Calu3 (cell line): ENCODE measurements at regions not wholly inside any gene's neighbourhood (a gene's known extent, or its start where the extent isn't known, plus 50 kb on each side); places are given as distances from the start of the nearest gene placed in this dataset.
A peak's percentile ranks its signal among the peaks of the same experiment; 100 is the strongest.
"Not testable (repeated sequence)": the region's sequence is repeated elsewhere in the genome, so short reads cannot be mapped to it uniquely, and the experiment has no call there.

Experiments used
- BruUV-seq: library from RNA; stranded (reverse); fragments of 400-500 nt; replicated peaks from 2 replicates; lab custom pipeline; 2021; lab: Mats Ljungman, UMichigan
- CTCF ChIA-PET: fragments of 300-600 bp; sonication (Branson Sonifier 250); formaldehyde crosslinking; loops from one replicate; lab custom pipeline; 2022; ENCODE audit warnings: antibody characterized with exemption; lab: Charles Lee
- DNase-seq: peaks from one replicate; pipeline ENCODE4 v3.0.0; 2022
- H3K27ac Mint-ChIP-seq: one replicate; pipeline ENCODE4 v1.8.0; 2022; ENCODE audit warnings: mixed read lengths; ENCODE audit not compliant: unreplicated experiment
- H3K27me3 Mint-ChIP-seq: one replicate; pipeline ENCODE4 v1.8.0; 2022; ENCODE audit warnings: mixed read lengths; ENCODE audit not compliant: unreplicated experiment
- H3K36me3 Mint-ChIP-seq: one replicate; pipeline ENCODE4 v1.8.0; 2022; ENCODE audit warnings: mild to moderate bottlenecking, moderate library complexity, mixed read lengths; ENCODE audit not compliant: insufficient read depth, unreplicated experiment
- H3K4me1 Mint-ChIP-seq: one replicate; pipeline ENCODE4 v1.8.0; 2022; ENCODE audit warnings: mild to moderate bottlenecking, low read depth, mixed read lengths; ENCODE audit not compliant: unreplicated experiment
- H3K4me3 Mint-ChIP-seq: one replicate; pipeline ENCODE4 v1.8.0; 2022; ENCODE audit warnings: mild to moderate bottlenecking, low read depth, moderate library complexity, mixed read lengths; ENCODE audit not compliant: unreplicated experiment
- H3K9me3 Mint-ChIP-seq: one replicate; pipeline ENCODE4 v1.8.0; 2022; ENCODE audit warnings: low read depth, mixed read lengths; ENCODE audit not compliant: unreplicated experiment
- intact Hi-C: fragments of 100-400 bp; cut with micrococcal nuclease; formaldehyde crosslinking; loops from one replicate; pipeline ENCODE4 v1.10.0; 2022; ENCODE audit not compliant: unreplicated experiment
- TF ChIP-seq, protein P1 (sequence below): fragments of 200-600 bp; IDR thresholded peaks from one replicate; pipeline ENCODE4 v1.8.0; 2022; ENCODE audit warnings: antibody characterized with exemption; ENCODE audit not compliant: unreplicated experiment

DNA sequence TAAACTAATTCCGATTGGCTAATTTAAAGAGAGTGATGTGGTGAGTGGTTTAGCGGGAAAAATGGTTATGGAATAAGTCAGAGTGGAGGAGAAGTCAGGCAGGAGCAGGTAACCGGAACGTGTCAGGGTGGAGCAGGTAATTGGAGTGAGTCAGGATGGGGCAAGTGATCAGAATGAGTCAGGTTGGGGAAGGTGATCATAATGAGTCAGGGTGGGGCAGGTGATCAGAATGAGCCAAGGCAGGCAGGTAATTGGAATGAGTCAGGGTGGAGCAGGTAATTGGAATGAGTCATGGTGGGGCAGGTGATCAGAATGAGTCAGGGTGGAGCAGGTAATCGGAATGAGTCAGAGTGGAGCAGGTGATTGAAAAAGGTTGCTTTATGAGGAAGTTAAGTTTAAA is 101.4 kb downstream of the TMEM167A start:
- H3K9me3 Mint-ChIP-seq, result peaks cover 26% of the 10 kb centered on the region
- H3K27ac Mint-ChIP-seq, result peak overlapping the region; percentile 96
- peak overlapping the region; percentile 6 for H3K4me3 Mint-ChIP-seq
- CTCF ChIA-PET, result no interaction called here
- no peaks in the 10 kb centered on the region for H3K27me3 Mint-ChIP-seq
- peaks cover 17% of the 10 kb centered on the region for H3K36me3 Mint-ChIP-seq
- TF ChIP-seq, protein P1, sequence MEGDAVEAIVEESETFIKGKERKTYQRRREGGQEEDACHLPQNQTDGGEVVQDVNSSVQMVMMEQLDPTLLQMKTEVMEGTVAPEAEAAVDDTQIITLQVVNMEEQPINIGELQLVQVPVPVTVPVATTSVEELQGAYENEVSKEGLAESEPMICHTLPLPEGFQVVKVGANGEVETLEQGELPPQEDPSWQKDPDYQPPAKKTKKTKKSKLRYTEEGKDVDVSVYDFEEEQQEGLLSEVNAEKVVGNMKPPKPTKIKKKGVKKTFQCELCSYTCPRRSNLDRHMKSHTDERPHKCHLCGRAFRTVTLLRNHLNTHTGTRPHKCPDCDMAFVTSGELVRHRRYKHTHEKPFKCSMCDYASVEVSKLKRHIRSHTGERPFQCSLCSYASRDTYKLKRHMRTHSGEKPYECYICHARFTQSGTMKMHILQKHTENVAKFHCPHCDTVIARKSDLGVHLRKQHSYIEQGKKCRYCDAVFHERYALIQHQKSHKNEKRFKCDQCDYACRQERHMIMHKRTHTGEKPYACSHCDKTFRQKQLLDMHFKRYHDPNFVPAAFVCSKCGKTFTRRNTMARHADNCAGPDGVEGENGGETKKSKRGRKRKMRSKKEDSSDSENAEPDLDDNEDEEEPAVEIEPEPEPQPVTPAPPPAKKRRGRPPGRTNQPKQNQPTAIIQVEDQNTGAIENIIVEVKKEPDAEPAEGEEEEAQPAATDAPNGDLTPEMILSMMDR, result no peak
- no TSS peak for BruUV-seq
- intact Hi-C loops, result no loop called here
- H3K4me1 Mint-ChIP-seq, result peaks cover 18% of the 10 kb centered on the region
- DNase-seq, result peak; percentile 81

DNA sequence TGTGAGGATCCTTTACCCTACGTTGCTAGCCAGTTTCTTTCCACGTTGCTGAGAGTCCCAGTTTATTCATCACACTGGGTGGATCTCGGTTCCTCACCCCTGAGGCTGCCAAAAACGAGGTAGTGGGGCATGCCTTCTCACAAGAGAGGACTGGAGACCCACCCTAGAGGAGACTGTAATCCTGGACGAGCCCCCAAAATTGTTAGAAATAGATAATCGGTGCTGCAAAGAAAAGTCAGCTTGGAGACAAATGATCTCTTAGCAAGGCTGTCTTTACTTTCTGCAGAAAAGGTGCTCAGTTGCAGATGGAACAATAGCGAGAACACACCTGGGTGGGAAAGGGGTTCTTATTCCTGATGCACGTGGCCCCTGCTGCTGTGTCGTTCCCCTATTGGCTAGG is 101.8 kb downstream of the TMEM167A start:
- peak overlapping the region; percentile 6 for H3K4me3 Mint-ChIP-seq
- TF ChIP-seq, protein P1, result no peak

DNA sequence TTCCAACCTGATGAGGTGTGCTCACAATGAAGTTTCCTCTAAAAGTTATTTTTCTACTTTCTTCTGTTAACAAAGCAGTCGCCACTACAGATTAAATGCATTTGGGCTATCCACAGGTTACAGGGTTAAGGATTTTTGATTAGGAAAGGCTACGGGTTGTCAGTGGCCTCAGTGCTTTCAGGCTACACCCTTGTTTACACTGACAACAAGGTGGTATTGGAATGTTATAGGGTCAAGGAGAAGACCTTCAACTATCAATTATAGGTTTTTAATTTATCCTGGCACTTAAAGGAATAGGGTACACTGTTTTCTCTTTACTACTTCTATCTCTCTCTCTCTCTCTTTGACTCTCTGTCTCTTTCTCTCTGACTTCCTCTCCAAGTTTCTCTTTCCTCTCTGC is 102.8 kb downstream of the TMEM167A start:
- Mint-ChIP-seq H3K36me3 (peaks cover 18% of the 10 kb centered on the region), H3K4me1 (peaks cover 27% of the 10 kb centered on the region), H3K9me3 (peaks cover 27% of the 10 kb centered on the region), H3K27ac (peak overlapping the region; percentile 96)
- CTCF ChIA-PET, H3K4me3 Mint-ChIP-seq, BruUV-seq, DNase-seq, intact Hi-C loops, H3K27me3 Mint-ChIP-seq: not testable (repeated sequence)

More for the DNA sequence above, 101.8 kb downstream of the TMEM167A start:
- no peaks in the 10 kb centered on the region for H3K27me3 Mint-ChIP-seq
- peak; percentile 22 for DNase-seq
- H3K27ac Mint-ChIP-seq, result peak overlapping the region; percentile 96
- peaks cover 18% of the 10 kb centered on the region for H3K4me1 Mint-ChIP-seq
- H3K36me3 Mint-ChIP-seq, result peaks cover 17% of the 10 kb centered on the region
- CTCF ChIA-PET, result no interaction called here
- TSS peak; percentile 63 for BruUV-seq
- intact Hi-C loops, result no loop called here
- peaks cover 29% of the 10 kb centered on the region for H3K9me3 Mint-ChIP-seq

DNA sequence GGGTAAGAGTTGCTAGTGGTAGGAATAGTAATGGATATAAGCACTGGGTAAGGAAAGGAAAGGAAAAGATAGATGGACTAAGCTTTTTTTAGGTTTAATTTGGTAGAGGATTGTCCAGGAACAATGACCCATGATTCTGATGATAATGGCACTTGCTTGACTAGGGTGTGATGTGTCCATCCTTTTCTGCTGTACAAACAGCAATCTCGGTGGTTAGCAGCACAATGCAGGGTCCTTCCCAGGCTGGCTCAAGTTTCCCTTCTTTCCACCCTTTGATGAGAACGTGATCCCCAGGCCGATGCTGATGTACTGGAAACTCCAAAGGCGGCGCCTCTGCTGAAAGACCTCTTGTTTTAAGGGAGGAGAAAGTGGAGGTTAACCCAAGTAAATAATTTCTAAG is 105.3 kb downstream of the TMEM167A start:
- BruUV-seq, result no TSS peak
- CTCF ChIA-PET, result no interaction called here

DNA sequence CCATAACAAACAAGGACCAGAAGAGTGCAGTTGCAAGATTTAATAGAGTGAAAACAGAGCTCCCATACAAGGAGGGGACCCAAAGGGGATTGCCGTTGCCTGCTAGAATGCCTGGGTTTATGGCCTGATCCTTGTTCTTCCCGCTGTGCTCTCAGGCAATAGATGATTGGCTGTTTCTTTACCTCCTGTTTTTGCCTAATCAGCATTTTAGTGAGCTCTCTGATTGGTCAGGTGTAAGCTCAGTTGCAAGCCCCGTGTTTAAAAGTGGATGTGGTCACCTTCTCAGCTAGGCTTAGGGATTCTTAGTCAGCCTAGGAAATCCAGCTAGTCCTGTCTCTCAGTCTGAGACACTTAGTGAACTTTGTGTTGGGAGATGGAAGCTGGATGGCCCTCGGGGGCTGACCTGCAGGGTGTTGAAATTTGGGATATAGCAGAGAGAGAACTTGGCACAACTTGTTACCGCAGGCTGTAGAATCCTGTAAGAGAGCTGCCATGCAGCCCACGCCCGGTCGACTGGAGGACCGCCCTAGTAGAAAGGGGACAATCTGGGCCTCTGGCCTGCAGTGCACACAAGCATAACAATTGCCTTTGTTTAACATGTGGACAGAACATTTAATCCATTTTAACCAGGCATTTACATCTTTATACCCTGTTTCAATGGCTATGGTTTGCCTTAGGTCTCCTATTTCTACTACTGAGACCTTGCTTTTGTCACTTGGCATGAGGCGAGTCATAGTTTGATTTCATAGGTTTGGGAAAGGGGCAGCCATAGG is 106.0 kb downstream of the TMEM167A start:
- BruUV-seq, H3K27me3 Mint-ChIP-seq, H3K4me3 Mint-ChIP-seq, CTCF ChIA-PET, H3K27ac Mint-ChIP-seq, DNase-seq, intact Hi-C loops: not testable (repeated sequence)
- Mint-ChIP-seq H3K36me3 (peaks cover 26% of the 10 kb centered on the region), H3K9me3 (peaks cover 15% of the 10 kb centered on the region), H3K4me1 (peaks cover 27% of the 10 kb centered on the region)

More for the DNA sequence above, 105.3 kb downstream of the TMEM167A start:
- no peaks in the 10 kb centered on the region for H3K27me3 Mint-ChIP-seq
- peaks cover 33% of the 10 kb centered on the region for H3K4me1 Mint-ChIP-seq
- H3K9me3 Mint-ChIP-seq, result peaks cover 18% of the 10 kb centered on the region
- H3K36me3 Mint-ChIP-seq, result peaks cover 26% of the 10 kb centered on the region
- TF ChIP-seq, protein P1, result no peak
- DNase-seq, result no peak
- H3K27ac Mint-ChIP-seq, result no peak overlapping the region
- H3K4me3 Mint-ChIP-seq, result no peak overlapping the region
- intact Hi-C loops, result no loop called here

DNA sequence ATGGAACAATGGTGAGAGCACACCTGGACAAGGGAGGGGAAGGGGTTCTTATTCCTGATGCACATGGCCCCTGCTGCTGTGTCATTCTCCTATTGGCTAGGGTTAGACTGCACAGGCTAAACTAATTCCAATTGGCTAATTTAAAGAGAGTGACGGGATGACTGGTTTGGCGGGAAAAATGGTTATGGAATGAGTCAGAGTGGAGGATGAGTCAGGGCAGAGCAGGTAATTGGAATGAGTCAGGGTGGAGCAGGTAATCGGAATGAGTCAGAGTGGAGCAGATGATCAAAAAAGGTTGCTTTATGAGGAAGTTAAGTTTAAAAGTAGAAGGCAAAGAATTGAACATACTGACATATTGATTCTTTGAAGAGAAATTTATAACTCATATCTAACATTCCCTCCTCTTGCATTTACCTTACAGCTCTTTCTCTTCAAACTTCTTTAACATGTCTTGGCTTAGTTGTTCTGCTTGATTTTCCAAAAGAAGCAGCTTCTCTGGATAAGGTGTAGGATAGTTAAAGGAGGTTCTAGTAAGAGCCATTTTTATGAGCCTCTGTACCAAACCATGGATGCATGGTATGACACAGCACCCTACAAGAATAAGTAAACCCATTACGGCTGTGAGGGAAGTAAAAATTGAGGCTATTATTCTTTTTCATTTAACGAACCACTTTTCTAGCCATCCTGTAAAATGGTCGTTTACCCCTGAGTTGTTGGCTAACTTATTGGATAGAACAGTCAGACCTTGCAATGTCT is 107.8 kb downstream of the TMEM167A start:
- H3K36me3 Mint-ChIP-seq, H3K27me3 Mint-ChIP-seq, CTCF ChIA-PET, H3K4me3 Mint-ChIP-seq, intact Hi-C loops, H3K9me3 Mint-ChIP-seq: not testable (repeated sequence)
- H3K27ac Mint-ChIP-seq, result peak overlapping the region; percentile 78
- DNase-seq, result peak; percentile 77
- BruUV-seq, result TSS peak; percentile 76
- H3K4me1 Mint-ChIP-seq, result peaks cover 17% of the 10 kb centered on the region
